GM21360 (cell line): ENCODE measurements at regions not wholly inside any gene's neighbourhood (a gene's known extent, or its start where the extent isn't known, plus 50 kb on each side); places are given as distances from the start of the nearest gene placed in this dataset.

Experiments used
- ATAC-seq: cut with Tn5 transposase; IDR thresholded peaks from one replicate; pipeline ENCODE4 v1.9.1; 2021; ENCODE audit warnings: mild to moderate bottlenecking, moderate library complexity; ENCODE audit not compliant: unreplicated experiment

DNA sequence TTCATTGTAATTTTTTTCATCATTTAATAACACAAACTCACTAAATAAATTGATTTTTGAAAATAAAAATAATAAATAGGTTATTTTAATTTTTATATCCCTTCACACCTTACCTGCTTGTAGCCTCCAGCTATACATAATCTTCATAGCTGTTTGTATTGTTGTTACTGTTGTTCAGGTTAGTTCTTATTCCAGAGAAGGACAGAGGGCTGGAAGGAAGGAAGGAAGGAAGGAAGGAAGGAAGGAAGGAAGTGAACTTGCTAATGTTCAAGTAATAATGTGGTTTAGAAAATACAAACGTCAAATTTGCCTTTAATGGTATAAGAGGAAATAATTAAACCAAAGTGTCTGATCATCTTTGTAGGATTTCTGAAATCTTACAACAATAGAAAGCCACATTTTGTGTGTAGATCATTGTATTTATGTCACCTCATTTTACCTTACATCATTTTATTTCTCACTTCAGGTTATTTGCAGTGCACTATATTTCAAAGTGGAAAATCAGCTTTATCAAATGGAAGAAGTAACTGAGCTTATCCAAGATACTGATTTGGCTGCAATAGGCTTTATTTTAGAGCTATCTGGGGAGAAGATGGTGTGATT lies 660.0 kb upstream of the CCDC54 start:
- ATAC-seq, result no peak

DNA sequence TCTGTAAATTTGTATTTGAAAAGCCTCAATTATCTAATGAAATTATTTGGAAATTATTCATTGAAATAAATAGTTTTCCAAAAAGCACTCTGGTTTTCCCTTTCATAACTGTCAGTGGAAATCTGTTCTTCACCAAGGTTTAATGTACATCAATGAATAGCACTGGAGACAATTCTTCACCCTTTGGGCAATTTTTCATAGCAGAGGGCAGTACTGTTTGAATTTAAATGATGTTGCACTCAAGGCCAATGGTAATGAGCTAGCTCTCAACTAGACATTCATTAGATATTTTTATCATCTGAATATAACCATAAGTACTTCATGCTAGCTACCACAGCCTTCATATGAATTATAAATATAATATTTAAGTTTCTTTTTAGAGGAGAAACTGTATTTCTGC lies 658.2 kb upstream of the CCDC54 start:
- ATAC-seq, result no peak

DNA sequence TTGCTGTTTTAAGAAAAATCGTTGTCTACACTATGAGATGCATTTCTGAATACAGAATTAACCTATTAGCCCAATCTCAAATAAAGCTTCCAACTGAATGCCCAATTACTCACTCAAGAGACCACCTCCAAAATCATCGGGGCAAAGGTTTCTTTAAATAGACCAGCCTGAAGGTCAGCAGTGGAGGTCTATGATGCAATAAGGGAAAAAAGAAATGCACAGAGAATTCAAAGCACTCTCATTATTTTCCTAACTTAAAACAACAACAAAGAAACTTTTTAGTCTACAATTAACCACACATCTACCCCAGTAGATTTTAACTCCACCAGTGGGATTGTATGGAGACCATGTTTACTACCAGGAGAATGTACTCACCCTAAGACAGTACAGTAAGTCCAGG lies 657.7 kb upstream of the CCDC54 start:
- no peak for ATAC-seq

DNA sequence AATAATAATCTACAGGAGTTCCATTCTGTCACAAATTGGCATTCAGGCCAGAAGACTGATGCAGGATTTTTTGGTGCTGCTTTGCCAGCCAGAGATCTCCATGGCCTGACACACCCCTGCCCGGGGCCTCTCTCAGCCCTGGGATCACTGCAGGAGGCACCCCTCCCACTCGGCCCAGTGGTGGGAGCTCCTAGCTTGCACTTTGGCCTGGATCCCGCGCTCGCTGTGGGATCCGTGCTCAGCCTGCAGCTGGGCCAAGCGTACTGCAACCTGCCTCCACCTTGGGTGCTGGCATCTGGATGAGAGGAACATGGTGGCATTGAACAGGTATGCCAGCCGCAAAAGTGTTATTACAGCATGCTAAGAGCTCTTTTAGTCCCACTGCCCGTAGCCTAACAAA lies 656.7 kb upstream of the CCDC54 start:
- ATAC-seq, result no peak

DNA sequence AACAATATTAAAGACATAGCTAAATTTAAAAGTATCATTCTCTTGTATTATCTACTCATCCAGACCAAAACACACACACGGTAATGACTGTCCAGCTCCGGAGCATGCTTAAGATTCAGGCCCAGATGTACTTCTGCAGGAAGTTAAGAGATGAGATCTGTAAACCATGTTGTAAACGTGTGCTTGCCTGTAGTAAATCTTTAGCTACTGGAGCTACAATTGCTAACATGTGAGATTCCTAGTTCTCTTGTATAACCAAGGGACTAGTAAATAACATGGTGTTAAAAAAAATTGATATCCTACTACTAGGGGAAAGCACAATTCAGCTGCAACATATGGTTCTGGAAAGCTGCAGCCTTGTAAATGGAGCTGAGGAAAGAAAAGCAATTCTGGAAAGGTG lies 651.7 kb upstream of the CCDC54 start:
- no peak for ATAC-seq

DNA sequence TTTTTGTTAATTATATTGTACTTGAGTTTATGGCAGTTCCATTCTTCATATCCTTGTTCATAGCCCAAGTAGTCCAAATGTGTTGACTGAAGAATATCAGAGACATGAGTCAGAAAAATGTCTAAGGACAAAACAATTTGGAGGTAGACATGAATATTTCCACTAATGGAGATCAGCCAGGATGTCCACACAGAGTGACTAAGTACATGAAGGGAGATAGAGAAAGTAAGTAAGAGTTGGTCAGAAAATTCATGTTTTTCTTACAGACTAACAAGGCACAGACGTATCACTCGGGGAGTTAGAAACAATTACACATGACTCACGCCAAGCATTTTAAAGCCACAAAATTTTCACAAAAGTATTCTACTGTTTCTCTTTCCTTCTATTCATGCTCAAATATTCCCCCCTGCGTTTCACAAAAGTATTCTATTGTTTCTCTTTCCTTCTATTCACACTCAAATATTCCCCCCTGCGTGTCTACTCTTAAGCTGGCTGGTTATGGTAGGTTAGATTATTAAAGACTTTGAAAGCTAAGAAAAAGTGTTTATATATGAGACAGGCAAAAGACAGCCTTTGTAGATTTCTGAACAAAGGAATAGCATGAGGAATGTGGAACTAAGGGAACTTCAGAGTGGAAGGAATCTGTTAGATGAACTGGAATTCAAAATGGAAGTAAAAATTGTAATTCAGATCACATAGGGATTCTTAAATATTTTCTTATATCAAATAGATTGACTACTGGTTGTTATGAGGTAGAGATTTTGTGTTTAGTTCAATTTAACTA lies 648.7 kb upstream of the CCDC54 start:
- no peak for ATAC-seq

DNA sequence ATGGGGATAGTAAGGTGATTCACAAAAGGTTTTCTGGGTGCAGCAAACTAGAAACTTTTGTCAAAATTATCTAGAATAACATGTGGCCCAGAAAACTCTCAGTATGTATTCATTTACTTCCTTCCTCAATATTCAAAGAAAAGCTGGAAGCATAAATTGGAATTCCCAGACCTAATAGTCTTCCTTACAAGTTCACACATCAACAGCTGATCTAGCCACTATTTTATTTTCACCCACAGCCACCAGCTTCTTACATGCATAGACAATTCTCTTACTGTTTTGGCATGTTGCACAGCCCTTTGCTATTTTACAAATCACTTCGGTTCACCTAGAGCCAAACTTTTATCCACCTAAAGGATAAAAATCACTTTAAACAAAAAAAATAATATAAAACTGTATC lies 647.8 kb upstream of the CCDC54 start:
- no peak for ATAC-seq

DNA sequence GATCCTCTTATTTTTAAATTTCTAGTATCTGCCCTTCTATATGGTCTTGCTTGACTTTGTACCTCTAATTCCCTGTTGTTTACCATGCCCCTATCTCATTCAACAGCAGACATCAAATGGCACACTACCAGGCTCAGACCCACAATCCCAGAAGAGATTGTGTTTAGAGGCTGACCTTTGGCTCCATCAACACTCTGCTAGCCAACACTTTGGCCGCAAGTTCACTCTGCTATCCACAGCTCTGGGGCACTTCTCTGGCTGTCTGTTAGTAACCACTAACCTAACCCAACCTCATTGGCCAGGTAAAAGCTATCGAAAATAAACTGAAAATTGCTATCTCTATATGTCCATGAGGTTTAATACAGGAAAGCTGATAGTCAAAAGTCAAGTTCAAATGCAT lies 646.0 kb upstream of the CCDC54 start:
- ATAC-seq, result no peak

DNA sequence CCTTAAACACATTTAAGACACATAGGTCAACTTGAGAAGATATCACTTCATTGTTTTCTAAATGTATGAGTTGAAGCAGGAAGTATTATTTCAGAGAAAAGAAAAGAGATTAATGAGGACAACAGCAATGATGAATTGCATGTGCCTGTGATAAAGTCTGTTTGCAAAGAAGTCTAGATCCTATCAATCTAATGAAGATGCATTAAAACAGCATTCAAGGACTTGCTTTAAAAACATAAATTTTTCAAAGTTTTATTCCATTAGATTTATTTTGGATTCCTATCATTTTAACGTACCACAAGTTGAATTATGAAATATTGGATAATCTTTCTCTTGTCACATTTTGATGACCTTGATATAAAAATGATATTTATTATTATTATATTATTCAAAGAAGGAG lies 642.5 kb upstream of the CCDC54 start:
- no peak for ATAC-seq

DNA sequence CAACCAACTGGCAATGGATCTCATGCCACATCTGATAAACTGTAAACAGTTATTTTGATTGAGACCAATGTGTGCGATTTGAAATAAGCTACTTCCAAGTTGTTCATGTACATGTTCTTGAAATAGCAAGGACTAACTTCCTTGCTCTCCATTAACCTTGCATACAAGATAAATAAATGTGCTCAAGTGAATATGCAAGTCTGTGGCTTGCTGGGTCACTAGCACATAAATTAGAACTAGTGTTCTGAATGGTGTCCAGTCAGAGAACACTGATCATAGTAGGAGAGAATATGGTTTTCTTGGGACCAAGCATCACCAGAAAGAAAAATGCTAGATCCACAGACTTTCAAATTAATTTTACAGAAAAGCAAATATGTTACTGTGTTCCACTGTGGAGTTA lies 640.0 kb upstream of the CCDC54 start:
- ATAC-seq, result no peak

DNA sequence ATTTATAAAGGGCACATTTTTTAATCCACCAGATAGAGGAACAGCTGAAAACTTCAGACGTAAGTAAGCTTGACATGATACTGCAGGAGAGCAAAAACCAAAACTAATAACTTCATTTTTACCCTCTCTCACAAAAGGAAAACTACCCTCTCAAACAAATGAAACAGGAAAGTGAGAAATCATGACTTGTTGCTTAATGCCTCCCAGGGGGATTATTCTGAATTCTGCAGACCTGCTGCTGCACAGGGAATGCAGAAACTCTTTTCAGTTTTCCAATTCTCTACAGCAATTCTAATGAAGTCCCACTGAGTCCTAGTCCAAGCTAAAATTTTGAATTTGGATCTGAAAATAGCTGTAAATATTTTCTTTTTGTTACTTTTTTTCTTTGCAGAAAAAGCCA lies 637.1 kb upstream of the CCDC54 start:
- ATAC-seq, result no peak

DNA sequence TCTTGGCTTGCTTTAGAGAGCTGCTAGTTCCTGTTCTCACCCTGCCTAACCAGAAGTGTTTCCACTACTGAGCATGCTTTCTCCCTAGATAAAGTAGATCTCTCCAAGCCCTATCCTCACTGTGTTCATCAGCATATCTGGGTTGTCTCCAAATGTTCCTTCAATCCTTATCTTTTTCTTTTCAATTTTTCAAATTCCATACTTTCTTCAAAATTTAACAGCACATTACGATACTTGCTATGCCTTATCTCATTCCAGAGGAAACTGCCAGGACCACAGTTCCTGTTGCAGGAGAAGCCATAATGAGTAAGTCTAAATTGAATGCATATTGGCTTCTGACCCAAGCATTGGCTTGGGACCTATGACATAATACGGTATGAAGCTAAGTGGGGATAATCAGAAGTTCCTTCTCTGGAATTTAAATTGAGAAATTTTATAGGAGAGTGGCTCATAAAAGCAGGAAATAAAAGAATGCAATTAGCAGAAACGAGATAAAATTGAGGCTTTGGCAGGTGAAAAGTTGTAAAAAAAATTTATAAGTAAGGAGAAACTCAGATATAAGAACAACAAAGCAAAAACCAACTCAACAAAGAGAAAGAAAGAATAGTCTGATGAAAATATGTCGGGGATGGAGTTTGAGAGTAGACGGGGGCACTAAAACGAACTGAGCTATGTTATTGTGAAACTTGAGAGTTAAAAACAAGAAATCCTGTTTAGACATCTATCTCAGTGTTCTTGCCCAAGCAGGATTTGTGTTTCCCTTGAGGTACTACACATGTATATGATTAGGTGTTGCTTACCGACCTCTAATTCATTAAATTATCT lies 631.7 kb upstream of the CCDC54 start:
- ATAC-seq, result no peak

DNA sequence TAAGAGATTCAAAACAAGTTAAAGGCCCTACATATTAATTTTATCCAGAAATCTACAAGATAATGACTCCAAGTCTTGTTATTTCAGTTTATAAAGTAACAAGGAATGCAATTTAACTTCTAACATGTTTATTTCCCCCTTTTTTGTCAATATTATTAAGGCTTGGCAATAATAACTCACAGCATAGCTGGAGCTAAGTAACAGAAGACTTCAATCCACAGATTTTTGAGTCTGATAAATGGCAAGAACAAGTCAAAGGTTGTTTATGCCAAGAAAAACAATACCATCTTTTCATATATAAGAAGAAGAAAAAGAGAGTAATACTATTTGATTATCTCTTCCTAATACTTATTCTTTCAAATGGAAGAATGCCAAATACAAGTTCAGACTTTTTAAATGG lies 631.0 kb upstream of the CCDC54 start:
- no peak for ATAC-seq

DNA sequence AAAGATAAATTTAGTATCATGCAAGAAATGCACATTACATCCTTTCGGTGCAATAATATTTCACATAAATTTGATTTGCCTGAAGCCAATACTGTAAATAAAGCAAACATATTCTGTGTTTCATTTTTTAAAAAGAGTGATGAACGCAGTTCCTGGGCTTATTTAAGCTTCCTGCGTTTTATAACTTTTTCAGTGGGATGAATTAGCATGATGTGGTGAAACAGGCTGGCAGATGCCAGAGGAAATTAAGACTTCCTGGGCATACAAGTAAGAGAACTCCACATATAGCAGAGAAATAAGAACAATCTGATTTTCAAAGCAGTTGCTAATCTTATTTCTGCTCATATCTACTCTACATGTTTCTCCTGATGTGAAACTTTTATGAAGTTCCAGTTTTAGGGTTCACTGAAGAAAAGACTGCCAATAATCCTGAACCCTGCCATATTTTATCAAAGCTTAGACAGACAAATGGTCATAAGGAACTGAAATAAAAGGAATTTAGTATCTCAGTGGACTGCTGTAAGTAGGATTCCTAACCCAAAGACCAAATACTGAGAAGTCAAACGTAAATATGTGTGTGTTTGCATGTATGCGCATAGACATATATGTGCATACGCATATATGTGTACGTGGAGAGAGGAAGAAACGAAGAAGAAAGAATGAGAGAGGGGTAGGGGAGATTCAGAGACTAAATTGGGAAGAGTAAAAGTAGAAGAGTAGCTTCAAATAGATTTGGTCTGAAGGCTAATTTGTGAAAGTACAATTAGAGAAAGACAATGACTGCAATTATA lies 628.6 kb upstream of the CCDC54 start:
- no peak for ATAC-seq

DNA sequence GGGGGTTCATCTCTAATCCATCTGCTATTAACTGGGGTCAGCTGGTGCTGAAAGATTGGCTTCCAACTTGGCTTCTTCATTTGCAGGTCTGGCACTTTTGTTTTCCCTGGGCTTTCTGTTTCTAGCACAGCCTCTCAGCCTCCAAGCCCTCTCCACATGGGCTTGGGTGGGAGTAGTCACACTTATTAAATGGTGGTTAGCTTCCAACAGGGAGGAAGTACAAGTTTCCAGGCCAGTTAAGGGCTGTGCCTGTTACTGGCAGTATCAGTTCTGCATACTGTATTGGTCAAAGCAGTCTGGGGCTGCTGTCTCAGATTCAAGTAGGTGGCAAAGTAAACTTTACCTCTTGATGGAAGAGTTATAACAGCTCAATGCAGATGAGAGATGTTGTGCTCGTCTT lies 627.1 kb upstream of the CCDC54 start:
- no peak for ATAC-seq

DNA sequence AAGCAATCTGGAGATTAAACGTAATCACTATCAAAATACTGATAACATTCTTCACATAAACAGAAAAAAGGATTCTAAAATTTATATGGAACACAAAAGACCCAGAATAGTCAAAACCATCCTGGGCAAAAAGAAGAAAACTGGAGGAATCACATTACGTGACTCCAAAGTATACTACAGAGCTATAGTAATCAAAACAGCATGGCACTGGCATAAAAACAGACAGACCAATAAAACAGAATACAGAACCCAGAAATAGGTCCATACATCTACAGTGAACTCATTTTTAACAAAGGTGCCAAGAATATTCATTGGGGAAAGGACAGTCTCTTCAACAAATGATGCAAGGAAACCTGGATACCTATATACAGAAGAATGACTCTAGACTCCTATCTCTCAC lies 621.9 kb upstream of the CCDC54 start:
- no peak for ATAC-seq

DNA sequence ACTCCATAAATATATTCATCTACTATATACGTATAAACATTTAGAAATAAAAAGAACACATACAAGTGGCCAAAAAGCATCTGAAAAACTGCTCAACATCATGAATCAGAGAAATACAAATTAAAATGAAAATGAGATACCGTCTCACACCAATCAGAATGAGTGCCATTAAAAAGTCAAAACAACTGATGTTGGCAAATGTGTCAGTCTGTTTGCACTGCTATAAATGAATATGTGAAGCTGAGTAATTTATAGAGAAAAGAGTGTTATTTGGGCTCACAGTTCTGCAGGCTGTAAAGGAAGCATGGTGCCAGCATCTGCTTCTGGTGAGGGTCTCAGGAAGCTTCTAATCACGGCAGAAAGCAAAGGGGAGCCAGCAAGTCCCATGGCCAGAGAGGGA lies 620.3 kb upstream of the CCDC54 start:
- no peak for ATAC-seq

DNA sequence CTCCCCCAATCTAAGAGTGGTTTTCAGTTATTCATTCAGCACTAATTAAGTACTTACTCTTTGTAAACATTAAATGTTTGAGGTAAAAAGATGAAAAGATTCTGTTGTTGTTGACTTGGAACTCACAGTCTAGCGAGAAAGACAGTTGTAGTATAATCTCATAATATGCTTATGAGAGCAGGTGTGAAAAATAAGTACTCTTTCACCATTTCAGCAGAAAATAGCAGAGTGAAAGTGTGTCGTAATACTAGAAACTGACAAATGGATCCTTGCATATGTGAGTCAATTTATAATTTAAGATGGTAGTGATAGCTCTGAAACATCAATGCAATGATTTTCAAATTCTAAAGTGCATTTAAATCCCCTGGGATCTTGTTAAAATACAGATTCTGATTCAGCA lies 618.8 kb upstream of the CCDC54 start:
- ATAC-seq, result no peak

DNA sequence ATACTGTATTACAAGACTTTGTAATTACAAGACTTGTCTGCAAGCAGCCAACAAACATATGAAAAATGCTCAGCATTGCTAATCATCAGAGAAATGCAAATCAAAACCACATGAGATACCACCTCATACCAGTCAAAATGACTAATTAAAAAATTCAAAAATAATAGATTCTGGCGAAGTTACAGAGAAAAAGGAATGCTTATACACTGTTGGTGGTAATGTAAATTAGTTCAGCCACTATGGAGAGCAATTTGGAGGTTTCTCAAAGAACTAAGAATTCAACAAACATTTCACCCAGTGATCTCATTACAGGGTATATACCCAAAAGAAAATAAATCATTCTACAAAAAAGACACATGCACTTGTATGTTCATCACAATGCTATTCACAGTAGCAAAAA lies 617.5 kb upstream of the CCDC54 start:
- no peak for ATAC-seq

DNA sequence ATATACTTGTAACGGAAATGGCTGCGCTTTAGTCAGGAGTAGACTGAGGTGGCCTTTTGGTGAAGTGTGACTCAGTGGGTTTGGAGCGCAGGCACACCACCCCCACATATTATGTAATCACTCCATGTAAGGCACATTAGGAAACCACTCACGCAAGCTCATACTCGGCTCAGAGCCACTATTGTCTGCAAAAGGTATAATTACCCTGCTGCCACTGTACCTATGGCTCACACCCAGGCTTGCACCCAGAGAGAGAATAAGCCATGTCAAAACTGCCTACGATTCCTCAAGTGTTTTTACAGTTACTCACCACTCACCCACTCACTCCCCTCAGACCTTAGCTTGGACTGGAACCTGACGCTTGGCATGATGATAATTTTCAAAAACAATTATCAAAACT lies 611.9 kb upstream of the CCDC54 start:
- ATAC-seq, result no peak

DNA sequence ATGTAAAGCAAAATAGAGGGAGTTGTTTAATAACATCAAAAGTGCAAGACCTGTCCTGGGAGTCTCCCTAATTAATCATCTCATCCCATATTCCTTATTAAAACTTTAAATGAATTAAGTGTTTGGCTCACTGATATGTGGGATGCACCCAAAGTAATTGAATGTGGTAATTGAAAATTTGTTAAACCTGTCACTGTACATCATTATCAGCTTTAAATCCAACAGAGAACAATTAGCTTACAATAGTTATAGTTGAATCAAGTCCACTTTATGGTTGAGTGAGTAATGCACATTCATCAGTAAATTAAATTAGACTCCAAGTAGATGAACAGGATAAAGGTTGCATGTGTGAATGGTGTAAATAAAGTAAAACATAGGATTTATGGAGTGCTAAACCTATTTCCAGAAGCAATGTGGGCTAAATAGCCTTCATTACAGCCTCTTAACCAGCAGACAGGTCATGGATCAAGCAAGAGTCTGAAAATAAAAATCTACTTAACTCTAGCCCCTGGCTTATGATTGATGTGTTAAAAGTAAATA lies 608.2 kb upstream of the CCDC54 start:
- no peak for ATAC-seq
